NCI-H524 (cell line): ENCODE measurements at regions not wholly inside any gene's neighbourhood (a gene's known extent, or its start where the extent isn't known, plus 50 kb on each side); places are given as distances from the start of the nearest gene placed in this dataset.

Source experiments
- DNase-seq, 2 experiments: peaks; one replicate each; lab custom pipeline; 2025; lab: John Stamatoyannopoulos, UW

DNA sequence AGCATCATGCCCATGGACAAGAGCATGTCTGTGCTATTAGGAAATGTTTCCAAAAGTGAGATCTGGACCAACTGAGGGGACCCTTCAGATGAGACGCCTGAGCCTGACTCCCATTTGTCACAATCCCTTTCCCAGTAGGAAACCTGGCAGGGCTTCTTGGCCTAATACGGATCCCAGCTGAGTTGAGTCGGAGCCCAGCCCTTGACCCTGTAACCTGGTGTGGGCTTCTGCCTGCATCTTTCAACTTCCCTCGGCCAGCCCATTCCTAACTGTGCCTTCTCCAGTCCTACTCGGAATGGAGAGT, 148.3 kb downstream of the IRX2 start:
- no peak for DNase-seq

DNA sequence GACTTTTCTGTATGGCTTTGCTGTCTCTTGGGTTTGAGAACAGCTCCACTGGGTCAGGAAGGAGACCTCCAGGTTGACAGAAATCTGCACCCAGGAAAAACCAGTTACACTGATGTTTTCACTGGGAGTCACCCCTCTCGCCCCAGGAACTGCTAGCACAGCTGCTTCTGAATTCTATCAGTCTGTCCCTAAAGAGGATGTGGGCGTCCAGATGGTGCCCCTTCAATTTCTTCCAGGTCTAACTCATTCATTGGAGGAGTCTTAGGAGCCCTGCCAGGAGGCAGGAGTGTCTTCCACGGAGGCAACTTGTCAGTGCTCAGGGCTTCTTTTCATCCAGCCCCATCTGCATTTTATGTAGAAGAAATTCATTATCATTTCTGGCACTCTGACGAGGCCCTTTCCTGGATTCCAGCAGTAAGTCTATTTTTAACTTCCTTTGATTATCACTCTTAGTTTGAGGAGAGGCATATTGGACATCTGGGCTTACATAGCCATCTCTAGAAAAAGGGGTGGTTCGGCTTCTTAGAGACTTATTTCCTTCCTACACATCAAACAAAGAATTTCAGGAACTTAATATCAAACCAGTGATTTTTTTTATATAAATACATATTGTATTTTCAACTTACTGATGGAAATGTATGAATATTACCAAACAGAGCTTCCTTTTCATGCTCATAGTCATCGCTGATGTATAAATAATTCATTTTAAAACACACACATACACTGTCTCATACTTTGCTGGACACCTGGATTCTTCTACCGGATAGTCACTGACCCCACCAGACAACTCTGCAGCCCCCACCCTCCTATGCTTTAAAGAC, 148.8 kb downstream of the IRX2 start:
- DNase-seq = peak; percentile 31 to 80

- no peak for DNase-seq
These were observed 153.0 kb downstream of the IRX2 start for GRCh38 chr5:2598503-2598902.

DNA sequence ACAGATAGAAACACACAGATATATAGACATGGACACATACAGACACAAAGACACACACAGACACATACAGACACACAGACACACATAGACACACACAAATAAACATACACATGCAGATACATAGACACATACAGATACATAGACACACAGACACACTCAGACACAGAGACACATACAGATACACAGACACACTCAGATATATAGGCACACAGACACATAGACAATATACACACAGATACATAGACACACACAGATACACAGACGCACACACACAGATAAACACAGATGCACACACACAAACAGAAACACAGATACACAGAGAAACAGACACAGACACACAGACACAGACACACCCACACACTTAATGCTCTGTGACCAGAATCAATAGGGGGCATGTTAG, 156.8 kb downstream of the IRX2 start:
- no peak for DNase-seq

- no peak for DNase-seq
These were observed 158.7 kb downstream of the IRX2 start for GRCh38 chr5:2592766-2593165.

DNA sequence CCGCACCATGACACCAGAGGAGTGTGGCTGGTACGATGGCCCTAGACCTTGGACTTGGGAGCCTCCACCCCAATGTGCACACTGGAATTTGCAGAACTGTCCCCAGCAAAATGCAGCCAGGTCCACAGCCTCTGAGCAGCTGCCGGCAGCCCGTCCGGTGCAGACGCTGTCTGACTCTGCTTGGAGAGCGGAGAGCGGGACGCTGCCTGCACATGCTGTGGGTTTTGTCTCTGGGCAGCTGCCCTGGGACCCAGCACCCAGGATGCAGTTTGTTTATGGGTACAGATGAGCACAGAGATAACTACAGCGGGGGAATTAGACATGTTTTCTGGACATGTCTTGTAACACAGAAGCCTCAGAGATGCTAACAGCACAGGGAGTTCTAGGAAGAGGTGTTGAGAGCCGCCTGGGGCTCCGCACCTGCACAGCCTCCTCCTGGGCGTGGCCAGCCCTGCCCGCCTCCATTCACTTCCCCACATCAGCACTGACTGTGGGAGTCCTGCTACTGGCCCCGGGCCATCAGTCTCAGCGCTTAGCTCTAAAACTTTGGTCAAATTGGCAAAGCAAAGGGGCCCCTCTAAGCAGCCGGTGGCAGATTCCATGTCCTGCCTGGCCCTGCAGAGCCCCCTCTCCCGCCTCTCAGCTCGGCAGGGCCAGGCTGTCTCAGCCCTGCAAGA, 159.6 kb downstream of the IRX2 start:
- DNase-seq = no peak

DNA sequence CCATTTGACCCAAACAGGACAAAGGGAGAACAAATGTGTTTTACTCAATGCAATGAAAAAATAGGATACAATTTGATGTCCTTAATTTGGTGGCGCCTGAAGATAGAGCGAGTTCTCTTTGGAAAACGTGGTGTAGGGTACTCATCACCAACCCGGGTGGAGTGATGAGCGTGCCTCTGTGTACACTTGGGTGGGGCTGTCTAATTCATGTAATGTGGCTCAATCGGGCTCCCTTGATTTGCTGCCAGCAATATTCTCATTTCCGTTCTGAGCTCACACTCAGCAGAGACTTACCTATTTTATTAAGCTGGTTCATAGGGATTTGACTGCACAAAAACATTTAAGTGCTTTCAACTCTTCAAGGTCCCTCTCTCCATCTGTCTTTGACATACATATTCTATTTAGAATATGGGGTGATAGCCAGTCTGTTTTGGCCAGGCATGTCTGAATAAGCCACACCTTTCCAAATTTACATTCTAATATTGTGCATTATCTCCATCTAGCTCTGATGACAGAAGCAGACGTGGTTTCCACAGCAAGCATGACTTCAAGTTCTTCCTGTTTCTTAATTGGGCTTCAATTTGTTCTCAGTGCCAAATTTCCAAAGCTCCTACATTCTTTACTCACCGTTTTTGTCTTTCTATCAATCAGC, 162.5 kb downstream of the IRX2 start:
- DNase-seq = no peak

DNA sequence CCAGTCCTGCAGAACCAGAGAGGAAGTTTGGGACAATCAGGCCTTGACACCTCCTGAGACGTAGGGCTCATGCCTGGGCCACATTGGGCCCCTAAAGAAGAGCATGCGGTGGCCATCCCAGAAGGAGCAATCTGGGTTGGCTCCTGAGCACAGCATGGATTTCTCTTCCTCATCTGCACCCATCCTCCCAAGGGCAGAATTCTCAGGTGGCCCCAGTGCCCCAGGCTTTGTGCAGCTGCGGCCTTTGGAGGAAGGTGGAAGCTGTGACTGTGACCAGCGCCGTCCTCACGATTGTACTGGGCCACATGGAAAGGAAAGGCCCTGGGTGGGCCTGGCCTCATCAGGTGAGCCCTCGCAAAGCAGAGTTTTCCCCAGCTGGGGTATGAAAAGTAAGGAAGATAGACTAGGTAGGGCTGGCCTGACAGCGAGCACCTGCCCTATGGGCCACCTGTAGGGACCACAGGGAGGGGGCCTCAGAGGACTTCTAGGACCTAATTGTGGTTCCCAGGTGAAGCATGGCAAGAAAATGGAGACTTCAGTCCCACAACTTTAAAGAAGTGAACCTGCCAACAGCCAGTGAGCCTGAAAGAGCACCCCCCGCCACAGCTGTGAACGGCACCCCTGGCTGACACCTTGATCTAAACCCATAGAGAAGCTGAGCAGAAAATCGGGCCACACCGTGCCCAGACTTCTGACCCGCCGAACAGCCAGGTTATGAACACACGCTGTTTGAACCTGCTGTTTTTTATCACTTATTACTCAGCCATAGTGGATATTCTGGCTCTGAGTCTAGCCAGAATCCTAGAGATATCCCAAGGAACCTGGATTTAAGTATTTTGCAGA, 164.1 kb downstream of the IRX2 start:
- no peak for DNase-seq

GRCh38 chr5:2586016-2586715, 165.3 kb downstream of the IRX2 start:
- no peak for DNase-seq

DNA sequence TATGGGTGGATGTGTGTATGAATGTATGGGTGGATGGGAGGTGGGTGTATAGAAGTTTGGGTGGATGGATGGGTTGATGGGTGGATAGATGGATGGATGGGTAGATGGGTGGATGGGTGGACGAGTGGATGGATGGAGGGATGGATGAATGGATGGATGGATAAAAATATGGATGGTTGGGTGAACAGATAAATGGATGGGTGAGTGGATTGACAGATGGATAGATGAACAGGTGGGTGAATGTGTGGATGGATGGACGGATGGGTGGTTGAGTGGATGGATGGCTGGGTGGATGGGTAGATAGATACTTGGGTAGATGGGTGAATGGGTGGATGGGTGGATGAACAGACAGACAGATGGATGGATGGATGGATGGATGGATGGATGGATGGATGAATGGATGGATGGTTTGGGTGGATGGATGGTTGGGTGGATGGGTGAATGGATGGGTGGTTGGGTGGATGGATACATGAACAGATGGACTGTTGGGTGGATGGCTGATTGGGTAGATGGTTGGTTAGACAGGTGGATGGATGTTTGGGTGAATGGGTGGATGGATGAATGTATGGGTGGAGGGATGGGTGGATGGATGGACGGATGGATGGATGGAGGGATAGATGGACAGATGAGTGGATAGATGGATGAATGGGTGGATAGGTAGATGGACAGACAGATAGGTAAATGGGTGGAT, 166.8 kb downstream of the IRX2 start:
- no peak for DNase-seq

- no peak for DNase-seq
These were observed 169.0 kb downstream of the IRX2 start for GRCh38 chr5:2582507-2582906.

DNA sequence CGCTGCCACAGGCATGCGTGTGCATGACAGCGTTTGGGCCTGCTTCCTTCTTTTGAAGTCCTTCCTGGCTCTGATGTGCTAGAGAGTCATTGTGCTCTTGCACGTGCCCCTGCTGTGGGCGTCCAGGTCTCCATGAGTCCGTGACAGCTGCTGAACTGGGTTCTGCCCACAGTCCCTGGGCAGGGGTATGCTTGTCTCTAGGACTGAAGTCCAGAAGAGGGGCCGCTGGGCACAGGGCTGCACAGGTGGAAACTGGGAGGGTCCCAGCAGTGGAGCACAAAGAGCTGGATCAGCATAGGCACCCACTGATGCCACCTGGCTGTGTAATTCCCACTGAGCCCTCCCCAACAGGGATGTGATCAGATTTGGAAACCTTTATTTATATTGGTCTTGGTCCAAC, 169.4 kb downstream of the IRX2 start:
- no peak for DNase-seq

- DNase-seq = no peak
These were observed 170.1 kb downstream of the IRX2 start for GRCh38 chr5:2581418-2581817.

- DNase-seq = peak; percentile 20 to 57
These were observed 172.4 kb downstream of the IRX2 start for GRCh38 chr5:2579126-2579525.

DNA sequence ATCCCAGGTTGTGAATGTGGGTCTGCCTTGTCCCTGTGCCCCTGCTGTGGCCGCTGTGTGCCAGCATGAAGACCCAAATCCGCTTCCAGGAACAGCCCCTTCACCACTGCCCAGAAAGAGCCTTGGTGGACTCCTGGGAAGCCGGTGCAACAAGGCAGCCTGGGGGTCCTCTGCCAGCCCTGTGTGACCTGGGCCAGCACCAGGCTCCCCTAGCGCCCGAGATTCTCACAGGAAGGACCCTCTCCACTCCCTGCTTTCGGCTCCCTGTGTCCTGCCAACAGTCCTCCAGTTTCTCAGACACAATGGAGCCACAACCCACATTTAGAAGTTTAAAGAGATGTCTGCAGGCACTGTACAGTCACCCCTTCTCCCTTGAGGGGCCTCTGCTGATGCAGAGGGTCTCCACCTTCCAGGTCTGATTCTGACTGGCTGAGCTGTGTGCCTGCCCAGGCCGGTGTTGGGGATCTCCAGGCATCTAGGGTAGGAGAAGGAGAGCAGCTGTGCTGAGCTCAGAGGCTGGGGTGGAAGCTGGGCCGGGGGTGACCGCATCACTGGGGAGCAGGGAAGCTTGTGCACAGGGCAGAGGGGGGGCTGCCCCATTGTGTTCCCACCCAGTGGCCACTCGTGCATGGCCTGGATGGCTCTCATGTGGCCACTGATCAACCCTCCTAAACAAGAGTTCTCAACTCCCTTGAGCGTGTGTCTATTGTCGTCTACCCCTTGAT, 174.0 kb downstream of the IRX2 start:
- no peak for DNase-seq

- DNase-seq = no peak
These were observed 174.7 kb downstream of the IRX2 start for GRCh38 chr5:2576823-2577222.

DNA sequence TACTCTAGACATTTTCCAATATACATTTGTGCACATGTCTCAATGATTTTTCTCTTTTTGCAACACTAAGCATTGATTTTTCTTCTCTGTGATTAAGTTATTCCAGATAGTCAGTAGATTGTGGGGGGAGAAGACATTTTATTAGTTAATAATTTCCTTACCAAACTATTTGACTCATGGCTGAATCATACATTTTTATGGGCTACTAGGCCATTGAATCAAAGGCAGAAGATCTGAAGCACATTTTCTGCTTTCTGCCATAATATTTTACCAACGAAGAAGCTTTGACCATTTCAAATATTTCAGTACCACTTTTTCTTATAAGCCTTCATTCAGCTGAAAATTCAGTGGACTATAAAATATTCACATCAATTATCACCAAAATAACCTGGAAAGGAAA, 175.6 kb downstream of the IRX2 start:
- DNase-seq = no peak

GRCh38 chr5:2575292-2575691, 176.2 kb downstream of the IRX2 start:
- DNase-seq = no peak

- no peak for DNase-seq
These were observed 177.3 kb downstream of the IRX2 start for GRCh38 chr5:2574155-2574554.

GRCh38 chr5:2570586-2570985, 180.9 kb downstream of the IRX2 start:
- DNase-seq = no peak
